Thoracic aorta (tissue), 2 donors: ENCODE measurements at regions not wholly inside any gene's neighbourhood (a gene's known extent, or its start where the extent isn't known, plus 50 kb on each side); places are given as distances from the start of the nearest gene placed in this dataset.

Experiments
- ATAC-seq: fragments of 150-250 bp; one replicate; pipeline ENCODE4 v1.8.0; 2017; ENCODE audit warnings: low read depth; ENCODE audit not compliant: insufficient number of reproducible peaks, low FRiP score
- DNase-seq: peaks from one replicate; pipeline ENCODE4 v3.0.0-alpha.2; 2020; ENCODE audit warnings: low spot score
- H3K27ac ChIP-seq, 2 donors: fragments of 200-600 bp; sonication (generic); 1 replicate in 1 of 2; 2 replicates in 1 of 2; pipeline ENCODE4 v1.5.1; 2016; ENCODE audit warnings: mild to moderate bottlenecking in 2 of 2, moderate library complexity in 2 of 2
- H3K27me3 ChIP-seq: fragments of 200-600 bp; sonication (generic); replicated peaks from 2 replicates; pipeline ENCODE4 v1.6.0; 2016; ENCODE audit warnings: mild to moderate bottlenecking; ENCODE audit not compliant: insufficient read depth
- H3K36me3 ChIP-seq: fragments of 200-600 bp; sonication (generic); one replicate; pipeline ENCODE4 v1.5.1; 2016
- H3K4me1 ChIP-seq, 2 donors: fragments of 200-600 bp; sonication (generic); 1 replicate in 1 of 2; 2 replicates in 1 of 2; pipeline versions ENCODE4 v1.5.1 to v1.6.0; 2016; ENCODE audit warnings: low read depth in 2 of 2, mild to moderate bottlenecking in 1 of 2; ENCODE audit not compliant: control insufficient read depth in 1 of 2
- H3K4me3 ChIP-seq: fragments of 200-600 bp; sonication (generic); 2 replicates; pipeline ENCODE4 v1.5.1; 2016; ENCODE audit warnings: mild to moderate bottlenecking
- H3K9me3 ChIP-seq: fragments of 200-600 bp; sonication (generic); 2 replicates; pipeline ENCODE4 v1.5.1; 2016
- TF ChIP-seq, protein P1 (sequence below): fragments of 200-600 bp; sonication (generic); IDR thresholded peaks from one replicate; pipeline ENCODE4 v1.5.1; 2019; ENCODE audit warnings: antibody characterized with exemption

- Histone ChIP-seq H3K27ac (no peak overlapping the region), H3K36me3 (no peaks in the 10 kb centered on the region), H3K9me3 (no peaks in the 10 kb centered on the region), H3K27me3 (no peaks in the 10 kb centered on the region), H3K4me1 (no peaks in the 10 kb centered on the region), H3K4me3 (no peak overlapping the region)
- DNase-seq (no peak), ATAC-seq (no peak)
- TF ChIP-seq, protein P1, sequence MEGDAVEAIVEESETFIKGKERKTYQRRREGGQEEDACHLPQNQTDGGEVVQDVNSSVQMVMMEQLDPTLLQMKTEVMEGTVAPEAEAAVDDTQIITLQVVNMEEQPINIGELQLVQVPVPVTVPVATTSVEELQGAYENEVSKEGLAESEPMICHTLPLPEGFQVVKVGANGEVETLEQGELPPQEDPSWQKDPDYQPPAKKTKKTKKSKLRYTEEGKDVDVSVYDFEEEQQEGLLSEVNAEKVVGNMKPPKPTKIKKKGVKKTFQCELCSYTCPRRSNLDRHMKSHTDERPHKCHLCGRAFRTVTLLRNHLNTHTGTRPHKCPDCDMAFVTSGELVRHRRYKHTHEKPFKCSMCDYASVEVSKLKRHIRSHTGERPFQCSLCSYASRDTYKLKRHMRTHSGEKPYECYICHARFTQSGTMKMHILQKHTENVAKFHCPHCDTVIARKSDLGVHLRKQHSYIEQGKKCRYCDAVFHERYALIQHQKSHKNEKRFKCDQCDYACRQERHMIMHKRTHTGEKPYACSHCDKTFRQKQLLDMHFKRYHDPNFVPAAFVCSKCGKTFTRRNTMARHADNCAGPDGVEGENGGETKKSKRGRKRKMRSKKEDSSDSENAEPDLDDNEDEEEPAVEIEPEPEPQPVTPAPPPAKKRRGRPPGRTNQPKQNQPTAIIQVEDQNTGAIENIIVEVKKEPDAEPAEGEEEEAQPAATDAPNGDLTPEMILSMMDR, result no peak
Measured at GRCh38 chr6:164827537-164827936, 481.9 kb downstream of the C6orf118 start.

GRCh38 chr6:164826831-164827468, 482.5 kb downstream of the C6orf118 start:
- no peak for DNase-seq
- no peak overlapping the region for H3K4me3 ChIP-seq
- no peak for ATAC-seq

GRCh38 chr6:164825386-164825785, 484.0 kb downstream of the C6orf118 start:
- H3K27ac ChIP-seq, result no peak overlapping the region
- no peak for ATAC-seq
- TF ChIP-seq, protein P1, result no peak
- no peaks in the 10 kb centered on the region for H3K9me3 ChIP-seq
- no peaks in the 10 kb centered on the region for H3K36me3 ChIP-seq
- no peaks in the 10 kb centered on the region for H3K4me1 ChIP-seq
- no peaks in the 10 kb centered on the region for H3K27me3 ChIP-seq
- H3K4me3 ChIP-seq, result no peak overlapping the region
- DNase-seq, result no peak

More at GRCh38 chr6:164826831-164827468, 482.5 kb downstream of the C6orf118 start:
- H3K27ac ChIP-seq, result no peak overlapping the region
- no peaks in the 10 kb centered on the region for H3K4me1 ChIP-seq
- H3K36me3 ChIP-seq, result no peaks in the 10 kb centered on the region
- H3K27me3 ChIP-seq, result no peaks in the 10 kb centered on the region
- TF ChIP-seq, protein P1, result no peak
- H3K9me3 ChIP-seq, result no peaks in the 10 kb centered on the region

GRCh38 chr6:164817662-164818061, 491.7 kb downstream of the C6orf118 start:
- TF ChIP-seq, protein P1, result no peak
- Histone ChIP-seq H3K36me3 (no peaks in the 10 kb centered on the region), H3K4me1 (no peaks in the 10 kb centered on the region), H3K27ac (no peak overlapping the region), H3K27me3 (no peaks in the 10 kb centered on the region), H3K9me3 (no peaks in the 10 kb centered on the region), H3K4me3 (no peak overlapping the region)
- ATAC-seq, result no peak
- no peak for DNase-seq

DNA sequence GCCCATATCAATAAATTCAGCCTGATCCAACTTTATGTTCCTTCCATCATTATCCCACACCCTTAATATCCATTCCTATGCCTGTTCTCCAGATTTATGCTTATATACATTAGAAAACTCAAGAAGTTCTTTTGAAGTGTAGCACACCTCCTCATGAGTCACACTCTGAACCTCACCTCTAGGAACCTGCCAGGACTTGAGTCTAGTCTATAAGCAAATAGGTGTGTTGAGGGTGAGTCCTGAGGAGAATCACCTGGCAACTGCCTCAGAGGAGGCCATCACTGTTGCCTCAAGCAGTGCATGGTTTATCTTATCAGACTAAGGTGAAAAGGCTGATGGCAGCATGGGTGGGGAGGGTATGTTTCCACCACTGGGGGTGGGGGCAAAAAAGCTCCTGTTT, 496.7 kb downstream of the C6orf118 start:
- DNase-seq (no peak), ATAC-seq (no peak)
- H3K9me3 ChIP-seq, result no peaks in the 10 kb centered on the region
- no peak overlapping the region for H3K27ac ChIP-seq
- H3K4me1 ChIP-seq, result no peaks in the 10 kb centered on the region
- no peaks in the 10 kb centered on the region for H3K36me3 ChIP-seq
- no peak overlapping the region for H3K4me3 ChIP-seq
- no peaks in the 10 kb centered on the region for H3K27me3 ChIP-seq
- TF ChIP-seq, protein P1, result no peak
